ENCODE measurements at regions not wholly inside any gene's neighbourhood (a gene's known extent, or its start where the extent isn't known, plus 50 kb on each side); places are given as distances from the start of the nearest gene placed in this dataset.
"Not testable (repeated sequence)": the region's sequence is repeated elsewhere in the genome, so short reads cannot be mapped to it uniquely, and the experiment has no call there.

DNA sequence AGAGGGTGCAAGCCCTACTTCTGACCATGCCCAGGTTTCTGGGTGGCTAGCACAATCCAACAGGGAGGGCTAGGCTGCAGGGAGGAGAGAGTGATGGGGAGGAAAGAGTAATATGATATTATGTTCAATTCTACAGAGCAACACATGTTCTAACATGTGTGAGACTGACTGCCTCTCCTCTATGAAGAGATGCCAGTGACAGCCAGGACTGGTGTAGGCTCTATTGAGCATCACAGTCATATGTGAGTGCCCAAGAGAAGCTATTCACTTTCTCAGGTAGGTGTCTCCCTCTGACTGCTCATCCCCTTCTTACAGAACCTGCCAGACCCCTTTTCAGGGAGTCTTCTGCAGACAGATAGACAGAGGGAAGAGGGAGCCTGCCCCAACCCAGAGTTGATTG lies 446.1 kb downstream of the SIPA1L2 start:
- no peak for DNase-seq

DNA sequence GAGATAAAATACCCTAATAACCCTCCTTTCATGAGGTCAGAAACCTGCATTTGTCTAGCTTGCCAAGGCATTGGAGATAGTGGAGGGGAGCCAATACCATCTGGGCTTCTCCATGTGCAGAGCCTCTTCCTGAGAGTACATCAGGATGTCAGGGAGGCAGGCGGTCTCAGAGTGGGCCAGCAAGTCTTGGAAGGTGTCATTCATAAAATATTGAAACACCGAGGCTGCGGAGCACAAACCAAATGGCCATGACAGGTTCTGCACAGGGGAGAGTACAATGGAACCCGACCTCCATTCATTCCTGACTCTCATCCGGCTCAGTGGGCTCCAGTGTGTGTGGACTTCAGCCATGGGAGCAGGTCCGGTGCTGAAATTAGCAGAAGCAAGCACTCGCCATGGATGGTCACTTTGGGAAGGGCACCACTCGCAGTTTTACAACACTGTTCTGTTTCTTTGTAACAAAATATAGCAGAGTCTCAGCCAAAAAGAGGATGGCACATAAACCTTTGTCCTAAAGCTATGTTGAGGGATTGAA lies 446.6 kb downstream of the SIPA1L2 start:
- no peak for DNase-seq

DNA sequence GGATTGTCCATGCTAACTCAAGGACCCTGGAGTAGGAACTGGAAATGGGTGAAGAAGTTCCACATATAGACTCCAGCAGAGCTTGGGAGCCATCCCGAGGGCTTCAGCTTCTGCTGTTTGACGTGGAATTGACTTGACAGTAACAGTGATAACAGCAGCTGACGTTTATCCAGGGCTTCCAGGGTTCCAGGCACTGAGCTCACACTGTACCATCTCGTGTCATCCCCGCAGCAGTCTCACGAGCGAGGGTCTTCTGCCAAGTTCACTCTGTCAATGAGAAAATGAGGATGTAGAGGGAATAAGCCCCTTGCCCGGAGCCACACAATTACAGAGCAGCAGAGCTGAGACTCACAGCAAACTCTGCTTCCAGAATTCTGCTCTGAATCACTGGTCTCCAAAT lies 447.7 kb downstream of the SIPA1L2 start:
- no peak for DNase-seq

DNA sequence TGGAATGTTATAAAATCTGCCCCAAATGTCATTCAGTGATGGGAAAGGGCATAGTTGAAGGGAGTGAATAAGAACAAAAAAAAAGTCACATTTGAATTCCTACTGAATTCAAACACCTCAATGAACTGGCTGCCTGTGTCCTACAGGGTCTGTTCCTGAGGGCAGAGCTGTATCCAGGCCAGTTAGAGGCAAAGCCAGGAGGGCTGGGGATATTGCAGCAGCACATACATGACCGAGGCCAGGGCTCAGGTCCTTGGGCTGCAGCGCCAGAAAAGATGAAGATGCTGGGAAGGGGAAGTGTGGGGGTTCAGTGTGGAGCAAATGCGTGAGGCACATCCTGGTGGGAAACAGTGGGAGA lies 449.2 kb downstream of the SIPA1L2 start:
- DNase-seq: no peak

DNA sequence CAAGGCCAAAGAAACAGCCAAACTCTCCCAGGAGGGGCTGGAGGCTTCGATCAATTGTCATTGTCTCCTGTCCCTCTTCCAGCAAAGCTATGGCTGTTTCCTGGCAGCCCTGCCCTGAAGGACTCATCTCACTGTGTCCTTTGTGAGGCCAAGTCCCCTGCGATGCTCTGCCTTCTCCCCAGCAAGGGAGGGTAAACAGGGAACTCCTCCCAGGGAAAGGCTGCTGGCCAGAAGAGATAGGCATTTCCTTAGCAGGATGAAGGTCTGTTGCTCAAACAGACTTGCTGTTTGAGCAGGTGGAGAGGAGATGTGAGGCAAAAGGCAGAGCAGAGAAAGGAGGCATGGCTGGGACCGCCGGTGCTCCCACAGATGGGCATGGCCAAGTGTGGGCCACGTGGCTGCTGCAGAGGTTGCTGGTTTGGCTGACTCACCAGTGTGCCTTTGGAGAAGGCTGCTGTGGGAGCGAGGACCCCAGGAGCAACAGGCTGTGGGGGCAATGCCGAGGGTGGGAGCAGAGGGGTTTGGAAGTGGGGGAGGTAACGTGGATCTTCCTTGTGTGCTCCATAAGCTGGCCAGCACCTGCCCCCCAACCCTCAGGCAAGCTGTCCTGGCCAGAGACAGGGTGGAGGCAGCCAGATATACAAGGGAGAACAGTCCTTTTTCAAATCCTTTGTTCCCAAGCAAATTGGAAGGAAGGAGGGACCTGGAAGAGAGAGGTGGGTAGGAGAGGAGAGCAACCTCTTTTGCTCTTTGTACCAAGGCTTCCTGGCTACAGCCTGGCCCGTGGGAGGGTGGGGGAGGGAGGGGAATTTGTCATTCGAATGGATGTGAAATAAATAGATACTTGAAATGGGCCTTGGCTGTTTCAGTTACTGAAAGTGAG lies 449.8 kb downstream of the SIPA1L2 start:
- DNase-seq: no peak

DNA sequence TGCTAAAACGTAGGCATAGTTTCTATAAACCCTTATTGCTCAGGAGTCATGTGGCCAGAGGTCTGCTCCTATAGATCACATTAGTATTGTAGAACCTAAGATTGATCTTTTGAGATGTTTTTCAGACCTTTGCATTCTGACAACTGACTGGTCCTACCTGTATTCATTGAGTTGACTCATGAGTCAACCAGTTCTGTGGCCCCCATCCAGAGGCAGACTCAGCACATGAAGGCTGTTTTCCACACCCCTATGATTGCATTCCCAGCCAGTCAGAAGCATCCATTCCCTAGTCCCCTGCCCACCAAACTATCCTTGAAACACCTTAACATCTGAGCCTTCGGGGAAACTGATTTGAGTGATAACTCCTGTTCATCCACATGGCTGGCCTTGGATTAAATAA lies 451.7 kb downstream of the SIPA1L2 start:
- DNase-seq: no peak

DNA sequence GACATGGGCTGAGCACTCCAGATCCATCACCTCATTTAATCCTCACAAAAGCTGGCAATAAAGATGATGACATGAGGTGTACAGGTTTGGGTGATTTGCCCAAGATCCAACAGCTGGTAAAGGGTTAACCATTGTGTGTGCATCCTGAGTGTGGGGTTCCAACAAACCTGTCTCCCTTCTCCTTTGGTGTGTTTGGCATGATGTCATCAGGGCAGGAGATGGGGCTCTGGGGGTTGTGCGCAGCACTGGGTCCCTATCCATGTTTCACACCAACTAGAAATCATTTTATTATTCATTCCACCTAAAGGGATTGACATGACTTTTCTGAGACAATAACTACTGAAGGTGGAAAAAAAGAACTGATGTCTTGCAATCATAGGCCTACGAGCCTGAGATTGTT lies 452.5 kb downstream of the SIPA1L2 start:
- no peak for DNase-seq

DNA sequence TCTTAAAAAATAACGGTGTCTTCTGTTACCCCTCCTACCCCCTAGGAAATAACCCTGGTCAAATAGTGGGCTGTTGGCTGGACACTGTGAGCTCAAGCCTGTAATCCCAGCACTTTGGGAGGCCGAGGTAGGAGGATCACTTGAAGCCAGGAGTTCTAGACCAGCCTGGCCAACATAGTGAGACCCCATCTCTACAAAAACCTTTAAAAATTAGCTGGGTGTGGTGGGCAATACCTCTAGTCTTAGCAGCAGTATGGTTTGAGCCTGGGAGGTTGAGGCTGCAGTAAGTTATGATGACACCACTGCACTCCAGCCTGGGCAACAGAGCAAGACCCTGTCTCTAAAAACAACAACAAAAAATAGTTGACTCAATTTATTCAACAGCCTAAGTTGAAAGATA lies 453.7 kb downstream of the SIPA1L2 start:
- DNase-seq: no peak

DNA sequence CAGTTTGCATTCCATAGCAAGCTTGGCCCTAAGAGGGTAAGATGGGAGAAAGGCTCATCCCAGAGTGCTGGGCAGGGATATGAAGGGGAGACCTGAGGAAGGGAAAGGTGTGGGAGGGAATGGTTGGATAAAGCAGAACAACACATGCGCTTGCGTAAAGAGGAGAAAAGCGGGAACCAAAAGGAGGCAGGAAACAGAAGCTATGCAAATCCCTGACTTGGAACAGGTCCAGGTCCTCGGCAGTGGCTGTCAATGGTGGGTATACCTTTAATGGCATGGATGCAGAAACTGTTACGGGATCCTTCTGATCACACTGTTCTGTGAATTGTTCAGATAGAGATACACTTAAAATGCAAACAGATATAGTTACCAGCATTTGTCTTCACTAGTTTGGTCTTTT lies 455.6 kb downstream of the SIPA1L2 start:
- DNase-seq: no peak

DNA sequence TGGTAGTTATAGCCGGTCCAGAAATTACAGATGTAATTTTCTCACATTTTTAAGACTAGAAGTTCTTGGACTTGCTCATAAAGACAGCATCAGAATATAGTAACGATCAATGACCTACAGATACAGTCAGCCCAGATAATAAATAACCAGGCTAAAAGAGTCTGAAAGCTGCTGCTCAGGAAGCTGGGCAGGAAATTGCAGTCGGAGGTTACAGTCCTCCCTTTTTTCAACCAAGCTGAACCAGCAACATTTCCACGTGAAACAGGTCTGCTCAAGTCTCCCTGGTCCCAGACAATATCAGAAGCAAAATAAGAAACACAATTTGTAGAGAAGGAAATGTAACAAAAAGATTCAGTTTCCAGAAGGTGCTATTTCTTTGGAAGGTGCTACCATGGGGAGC lies 457.4 kb downstream of the SIPA1L2 start:
- no peak for DNase-seq

DNA sequence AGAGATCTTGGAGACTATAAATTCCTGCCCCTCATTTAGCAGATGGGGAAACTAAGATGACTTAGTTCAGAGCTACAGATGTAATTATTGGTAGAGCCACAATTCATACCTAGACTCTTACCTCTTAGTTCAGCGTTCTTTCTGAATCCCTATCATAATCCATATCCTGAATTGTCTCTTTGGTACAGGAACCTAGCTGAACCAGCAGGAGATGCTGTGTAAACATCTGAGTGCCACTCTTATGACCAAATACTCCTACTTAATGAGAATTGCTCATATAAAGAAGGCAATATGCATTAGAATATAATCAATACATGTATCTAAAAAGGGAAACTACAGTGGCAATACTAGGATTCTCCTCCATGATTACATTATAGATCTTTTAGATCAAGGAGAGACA lies 459.0 kb downstream of the SIPA1L2 start:
- no peak for DNase-seq

DNA sequence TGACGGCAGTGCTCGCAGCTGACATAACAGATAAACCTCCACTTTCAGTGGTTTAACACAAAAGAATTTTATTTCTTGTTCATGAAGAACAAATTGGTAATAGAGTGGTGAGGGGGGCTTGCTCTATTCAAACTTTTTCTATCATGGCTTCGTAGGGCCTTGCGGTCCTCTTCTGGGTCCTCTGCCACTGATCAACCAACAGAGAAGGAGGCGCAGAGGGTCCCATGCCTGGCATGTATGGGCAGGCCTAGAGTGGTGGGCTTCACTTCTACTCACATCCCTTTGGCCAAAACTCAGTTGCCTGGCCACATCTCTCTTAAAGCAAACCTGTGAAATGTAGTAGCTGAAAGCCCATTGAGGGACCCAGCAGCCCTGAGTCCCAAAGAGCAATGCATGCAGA lies 460.5 kb downstream of the SIPA1L2 start:
- no peak for DNase-seq

DNA sequence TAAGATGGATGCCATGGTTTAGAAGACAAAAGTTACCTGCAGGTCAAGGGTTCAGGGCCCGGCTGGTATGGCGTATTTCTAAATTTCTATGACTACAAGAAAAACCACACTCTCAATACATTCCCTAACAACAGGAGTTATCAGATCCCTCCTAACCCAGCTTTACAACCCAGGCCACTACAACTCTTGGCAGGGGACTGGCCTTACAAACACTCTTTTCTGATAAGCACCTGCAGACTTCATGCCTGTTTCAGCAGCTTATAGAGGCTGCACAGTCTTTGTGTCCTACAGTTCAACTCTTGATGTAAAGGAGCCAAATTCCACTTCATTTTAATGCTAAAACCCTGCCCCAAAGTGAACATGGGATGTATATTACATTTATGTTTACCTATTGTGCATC lies 461.4 kb downstream of the SIPA1L2 start:
- DNase-seq: no peak

DNA sequence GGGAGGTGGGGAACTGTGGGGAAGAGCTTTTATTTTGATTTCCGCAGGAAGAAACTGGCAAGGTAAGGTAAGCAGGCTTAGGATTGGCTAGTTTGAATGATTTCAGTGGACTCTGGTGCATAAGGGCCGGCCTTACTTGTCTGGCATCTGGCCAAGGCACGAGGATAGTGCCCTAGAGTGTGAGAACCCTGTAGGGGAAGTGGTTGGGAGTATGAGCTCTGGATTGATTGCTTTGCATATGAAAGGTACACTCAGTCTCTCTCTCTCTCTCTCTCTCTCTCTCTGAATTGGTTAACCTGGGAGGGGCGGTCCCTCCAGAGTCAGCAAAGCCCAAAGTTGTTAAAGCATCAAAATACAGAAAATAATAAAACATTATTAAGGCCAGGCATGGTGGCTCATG lies 463.0 kb downstream of the SIPA1L2 start:
- no peak for DNase-seq

DNA sequence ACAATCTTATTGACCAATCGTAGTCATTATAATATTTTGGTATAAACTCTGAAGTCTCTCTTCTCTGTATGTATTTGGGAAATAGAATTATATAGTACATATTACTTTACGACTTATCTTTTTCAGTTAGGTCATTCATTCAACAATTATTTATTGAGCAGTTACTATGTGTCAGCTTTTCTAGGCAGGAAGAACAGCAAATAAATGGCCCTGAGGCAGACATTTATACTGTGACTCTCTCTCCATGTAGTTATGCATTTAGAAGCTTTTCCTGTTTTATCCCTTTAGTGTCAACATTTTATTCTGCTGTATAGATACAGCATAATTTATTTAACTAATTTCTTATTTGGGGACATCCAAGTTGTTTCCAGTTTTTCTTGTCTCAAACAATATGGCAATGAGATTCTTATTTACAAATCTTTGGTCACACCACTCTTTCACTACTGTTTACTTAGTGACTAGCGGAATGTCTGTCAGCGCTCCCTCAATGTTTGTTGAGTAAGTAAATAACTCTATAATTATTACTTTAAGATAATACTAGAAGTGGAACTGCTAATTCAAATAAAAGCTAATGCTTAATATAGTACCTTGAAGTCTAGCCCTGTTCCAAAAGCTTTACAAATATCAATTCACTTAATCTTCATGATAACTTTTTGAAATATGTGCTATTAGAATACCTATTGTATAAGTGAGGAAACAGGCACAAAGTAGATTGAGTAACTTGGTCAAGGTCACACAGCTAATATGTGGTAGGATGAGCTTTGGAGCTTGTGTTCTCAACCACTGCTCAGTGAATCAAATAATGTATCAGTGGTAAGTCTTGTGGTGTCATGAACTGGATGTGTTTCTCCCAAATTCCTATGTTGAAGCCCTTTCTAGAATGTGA lies 465.6 kb downstream of the SIPA1L2 start:
- no peak for DNase-seq

DNA sequence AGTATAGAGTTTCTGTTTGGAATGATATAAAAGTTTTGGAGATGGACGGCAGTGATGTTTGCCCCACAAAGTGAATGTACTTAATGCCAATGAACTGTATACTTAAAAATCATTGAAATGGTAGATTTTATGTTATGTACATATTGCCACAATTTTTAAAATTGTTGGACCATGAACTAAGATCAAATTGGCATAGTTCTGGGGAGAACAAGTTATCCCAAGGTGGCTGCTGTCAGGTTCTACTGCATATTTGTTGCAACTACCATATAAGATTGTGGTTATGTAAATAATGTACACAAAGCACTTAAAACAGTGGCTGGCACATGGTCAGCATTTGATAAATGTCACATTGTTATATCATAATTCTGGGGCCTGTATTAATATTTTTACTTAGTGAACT lies 466.4 kb downstream of the SIPA1L2 start:
- DNase-seq: no peak

DNA sequence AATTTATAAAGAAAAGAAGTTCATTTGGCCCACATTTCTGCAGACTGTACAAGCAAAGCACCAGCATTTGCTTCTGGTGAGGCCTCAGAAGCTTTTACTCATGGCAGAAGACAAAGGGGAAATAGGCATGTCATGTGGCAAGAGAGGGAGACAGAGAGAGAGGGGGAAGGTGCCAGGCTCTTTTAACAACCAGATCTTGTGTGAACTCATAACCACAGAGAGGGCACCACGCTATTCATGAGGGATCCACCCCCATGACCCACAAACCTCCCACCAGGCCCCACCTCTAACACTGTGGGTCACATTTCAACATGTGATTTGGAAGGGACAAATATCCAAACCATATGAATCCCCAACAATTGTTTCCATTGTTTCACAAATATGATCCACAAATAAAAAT lies 467.9 kb downstream of the SIPA1L2 start:
- DNase-seq: no peak

DNA sequence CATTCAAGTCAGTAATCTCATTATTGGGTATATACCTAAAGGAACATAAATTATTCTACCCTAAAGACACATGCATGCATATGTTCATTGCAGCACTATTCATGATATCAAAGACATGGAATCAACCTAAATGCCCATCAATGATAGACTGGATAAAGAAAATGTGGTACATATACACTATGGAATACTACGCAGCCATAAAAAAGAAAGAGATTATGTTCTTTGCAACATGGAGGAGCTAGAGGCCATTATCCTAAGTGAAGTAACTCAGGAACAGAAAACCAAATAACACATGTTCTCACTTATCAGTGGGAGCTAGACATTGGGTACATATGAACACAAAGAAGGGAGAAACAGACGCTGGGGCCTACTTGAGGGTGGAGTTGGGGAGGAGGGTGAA lies 471.4 kb downstream of the SIPA1L2 start:
- DNase-seq: not testable (repeated sequence)

DNA sequence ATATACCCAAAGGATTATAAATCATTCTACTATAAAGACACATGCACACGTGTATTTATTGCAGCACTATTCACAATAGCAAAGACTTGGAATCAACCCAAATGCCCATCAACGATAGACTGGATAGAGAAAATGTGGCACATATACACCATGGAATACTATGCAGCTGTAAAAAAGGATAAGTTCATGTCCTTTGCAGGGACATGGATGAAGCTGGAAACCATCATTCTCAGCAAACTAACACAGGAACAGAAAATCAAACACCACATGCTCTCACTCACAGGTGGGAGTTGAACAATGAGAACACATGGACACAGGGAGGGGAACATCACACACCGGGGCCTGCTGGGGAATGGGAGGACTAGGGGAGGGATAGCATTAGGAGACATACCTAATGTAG lies 473.9 kb downstream of the SIPA1L2 start:
- not testable (repeated sequence) for DNase-seq

DNA sequence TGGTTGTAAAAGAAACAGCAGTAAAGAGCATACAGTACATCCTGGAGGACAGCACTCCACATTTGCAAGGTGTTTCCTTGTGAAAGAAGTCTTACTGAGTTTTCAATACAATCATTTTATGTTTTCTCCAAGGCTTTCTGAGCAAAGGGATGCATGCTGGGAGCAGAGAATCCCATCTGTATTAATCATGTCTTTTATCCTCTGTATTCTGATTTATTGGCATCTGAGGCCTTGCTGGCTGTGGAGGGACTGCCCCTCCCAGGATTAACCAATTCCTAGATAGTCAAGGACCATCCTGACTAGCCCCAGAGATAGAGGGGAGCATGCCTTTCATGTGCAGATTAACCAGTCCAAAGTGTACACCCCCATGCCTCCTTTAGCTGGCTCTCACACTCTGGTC lies 476.3 kb downstream of the SIPA1L2 start:
- no peak for DNase-seq

DNA sequence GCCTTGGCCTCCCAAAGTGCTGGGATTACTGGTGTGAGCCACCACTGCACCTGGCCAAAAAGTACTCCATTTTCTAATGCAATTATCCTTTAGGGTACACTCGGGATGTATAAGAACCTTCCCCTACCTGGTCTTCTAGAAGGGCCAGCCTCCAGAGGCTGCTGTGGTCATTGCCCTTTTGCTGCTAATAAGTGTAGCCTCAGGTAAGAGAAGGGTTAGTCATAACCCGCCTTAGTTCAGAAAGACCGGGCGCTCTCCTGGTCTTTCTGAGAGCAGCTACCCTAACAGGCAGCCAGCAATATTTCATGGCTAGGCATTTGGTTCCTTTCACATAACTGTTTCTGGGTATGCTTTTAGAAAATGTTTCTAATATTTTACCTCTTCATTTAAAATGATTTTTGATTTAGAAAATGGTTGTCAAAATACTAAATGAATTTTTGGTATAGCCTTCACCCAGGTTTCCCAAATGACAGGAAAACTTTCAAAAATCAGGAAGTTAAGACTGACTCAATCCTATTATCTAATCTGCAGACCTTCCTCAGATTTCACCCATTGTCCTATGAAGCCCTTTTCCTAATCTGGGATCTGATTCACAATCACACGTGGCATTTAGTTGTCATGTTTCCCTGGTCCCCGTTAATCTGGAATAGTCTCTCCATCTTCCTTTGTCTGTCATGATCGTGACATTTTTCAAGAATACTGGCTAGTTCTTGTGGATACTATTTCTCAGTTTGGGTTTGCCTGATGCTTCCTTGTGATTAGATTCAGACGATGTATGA lies 479.0 kb downstream of the SIPA1L2 start:
- no peak for DNase-seq

DNA sequence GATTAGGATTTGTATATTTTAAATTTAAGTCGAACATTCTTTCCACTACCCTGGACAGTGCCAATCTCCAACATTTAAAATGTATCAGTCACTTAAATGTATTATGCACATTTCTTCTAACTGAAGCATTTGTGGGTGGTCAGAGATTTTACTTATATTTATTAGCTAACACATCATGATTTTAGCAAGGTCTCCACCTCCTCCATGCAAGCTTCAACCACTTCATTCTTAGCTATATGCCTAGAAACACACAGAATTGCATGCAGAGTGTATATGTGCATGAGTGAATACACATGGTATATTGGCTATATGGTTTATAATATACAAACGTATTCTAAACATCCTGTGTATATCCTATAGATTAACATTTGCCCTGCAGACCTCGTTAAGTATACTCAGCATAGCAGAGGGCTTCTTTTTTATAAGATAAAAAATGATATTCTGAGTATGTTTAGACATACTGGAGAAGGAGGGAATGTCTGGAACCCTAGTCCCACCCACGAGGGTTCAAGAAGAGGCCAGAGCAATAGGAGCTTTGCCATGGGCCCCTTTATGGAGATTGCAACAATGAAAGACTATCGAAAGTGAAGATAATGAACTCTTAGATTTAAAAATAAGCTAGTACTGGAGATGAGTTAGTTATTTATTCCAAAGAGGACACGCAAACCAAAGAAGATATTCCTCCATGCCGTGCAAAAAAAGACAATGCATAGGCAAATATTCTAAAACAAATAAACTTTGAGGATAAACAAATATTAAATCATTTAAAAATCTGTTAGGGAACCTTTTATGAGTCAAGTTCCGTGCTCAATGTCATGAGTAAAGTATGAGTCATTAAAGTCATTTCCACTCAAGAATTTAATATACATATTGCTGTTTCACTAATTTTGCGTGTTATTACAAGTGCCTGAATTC lies 480.4 kb downstream of the SIPA1L2 start:
- DNase-seq: peak; percentile 74

Measured in HCEC 1CT (cell line).